PC-3 (cell line): ENCODE measurements at regions not wholly inside any gene's neighbourhood (a gene's known extent, or its start where the extent isn't known, plus 50 kb on each side); places are given as distances from the start of the nearest gene placed in this dataset.

Source experiments
- EZH2 ChIP-seq: fragments of 300-600 bp; sonication (generic); IDR thresholded peaks from one replicate; pipeline ENCODE4 v1.6.1; 2017; ENCODE audit warnings: antibody characterized with exemption, mild to moderate bottlenecking, low read length; ENCODE audit not compliant: unreplicated experiment
- TF ChIP-seq, protein P1 (sequence below): fragments of 300-600 bp; sonication (generic); conservative IDR thresholded peaks from 2 replicates; pipeline ENCODE4 v1.5.1; 2017; ENCODE audit warnings: antibody characterized with exemption, low read depth, mild to moderate bottlenecking, low read length

DNA sequence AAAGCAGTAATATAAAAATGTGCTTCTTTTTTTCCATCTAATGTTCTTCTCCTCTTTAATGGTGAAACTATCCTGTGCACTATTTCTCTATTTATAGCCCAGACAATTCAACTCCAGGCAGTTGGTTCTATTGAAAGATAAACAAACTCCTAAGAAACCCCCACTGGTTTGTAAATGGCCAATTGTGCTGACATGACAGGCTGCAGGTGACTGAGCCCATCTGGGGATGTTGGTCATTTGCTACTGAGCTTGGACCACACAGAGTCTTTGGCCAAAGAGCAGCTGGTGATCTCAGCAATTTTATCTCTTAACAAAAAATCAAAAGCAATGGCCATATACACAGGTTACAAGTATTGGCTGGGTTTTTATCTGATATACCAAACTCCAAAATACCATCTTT, 631.8 kb upstream of the CELF2 start:
- TF ChIP-seq, protein P1, sequence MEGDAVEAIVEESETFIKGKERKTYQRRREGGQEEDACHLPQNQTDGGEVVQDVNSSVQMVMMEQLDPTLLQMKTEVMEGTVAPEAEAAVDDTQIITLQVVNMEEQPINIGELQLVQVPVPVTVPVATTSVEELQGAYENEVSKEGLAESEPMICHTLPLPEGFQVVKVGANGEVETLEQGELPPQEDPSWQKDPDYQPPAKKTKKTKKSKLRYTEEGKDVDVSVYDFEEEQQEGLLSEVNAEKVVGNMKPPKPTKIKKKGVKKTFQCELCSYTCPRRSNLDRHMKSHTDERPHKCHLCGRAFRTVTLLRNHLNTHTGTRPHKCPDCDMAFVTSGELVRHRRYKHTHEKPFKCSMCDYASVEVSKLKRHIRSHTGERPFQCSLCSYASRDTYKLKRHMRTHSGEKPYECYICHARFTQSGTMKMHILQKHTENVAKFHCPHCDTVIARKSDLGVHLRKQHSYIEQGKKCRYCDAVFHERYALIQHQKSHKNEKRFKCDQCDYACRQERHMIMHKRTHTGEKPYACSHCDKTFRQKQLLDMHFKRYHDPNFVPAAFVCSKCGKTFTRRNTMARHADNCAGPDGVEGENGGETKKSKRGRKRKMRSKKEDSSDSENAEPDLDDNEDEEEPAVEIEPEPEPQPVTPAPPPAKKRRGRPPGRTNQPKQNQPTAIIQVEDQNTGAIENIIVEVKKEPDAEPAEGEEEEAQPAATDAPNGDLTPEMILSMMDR, result no peak
- TF ChIP-seq EZH2, result no peak
